Activated CD8-positive, alpha-beta T cell treated with anti-CD3 and anti-CD28 coated beads for 36 hours (primary cell): ENCODE measurements at regions not wholly inside any gene's neighbourhood (a gene's known extent, or its start where the extent isn't known, plus 50 kb on each side); places are given as distances from the start of the nearest gene placed in this dataset.

ENCODE experiments used
- ATAC-seq: fragments of 200-7000 bp; cut with Tn5 transposase; one replicate; pipeline ENCODE4 v1.10.0; 2021; ENCODE audit warnings: mild to moderate bottlenecking, moderate library complexity
- CTCF ChIA-PET: fragments of 350-600 bp; sonication (Branson Sonifier 250); formaldehyde crosslinking; loops from one replicate; lab custom pipeline; 2021; ENCODE audit warnings: antibody characterized with exemption; lab: Charles Lee
- POLR2A ChIA-PET: fragments of 350-600 bp; sonication (Branson Sonifier 250); formaldehyde crosslinking; loops from one replicate; lab custom pipeline; 2021; ENCODE audit warnings: antibody characterized with exemption; lab: Charles Lee
- DNase-seq: peaks from one replicate; pipeline ENCODE4 v3.0.0-alpha.2; 2020
- H3K27ac Mint-ChIP-seq: one replicate; pipeline ENCODE4 v1.8.0; 2021; ENCODE audit warnings: mild to moderate bottlenecking, mixed read lengths
- H3K27me3 Mint-ChIP-seq: one replicate; pipeline ENCODE4 v1.8.0; 2021; ENCODE audit warnings: mixed read lengths
- H3K36me3 Mint-ChIP-seq: one replicate; pipeline ENCODE4 v1.8.0; 2021; ENCODE audit warnings: low read depth, mixed read lengths
- H3K4me1 Mint-ChIP-seq: one replicate; pipeline ENCODE4 v1.8.0; 2021; ENCODE audit warnings: low read depth, mixed read lengths
- H3K4me3 Mint-ChIP-seq: one replicate; pipeline ENCODE4 v1.8.0; 2021; ENCODE audit warnings: mild to moderate bottlenecking, moderate library complexity, mixed read lengths
- H3K9me3 Mint-ChIP-seq: one replicate; pipeline ENCODE4 v1.8.0; 2021; ENCODE audit warnings: mixed read lengths
- intact Hi-C: fragments of 100-400 bp; cut with micrococcal nuclease; formaldehyde crosslinking; loops from one replicate; pipeline ENCODE4 v1.10.0; 2022
- TF ChIP-seq, protein P1 (sequence below): fragments of 200-600 bp; IDR thresholded peaks from one replicate; pipeline ENCODE4 v1.8.0; 2022; ENCODE audit warnings: antibody characterized with exemption, mild to moderate bottlenecking

DNA sequence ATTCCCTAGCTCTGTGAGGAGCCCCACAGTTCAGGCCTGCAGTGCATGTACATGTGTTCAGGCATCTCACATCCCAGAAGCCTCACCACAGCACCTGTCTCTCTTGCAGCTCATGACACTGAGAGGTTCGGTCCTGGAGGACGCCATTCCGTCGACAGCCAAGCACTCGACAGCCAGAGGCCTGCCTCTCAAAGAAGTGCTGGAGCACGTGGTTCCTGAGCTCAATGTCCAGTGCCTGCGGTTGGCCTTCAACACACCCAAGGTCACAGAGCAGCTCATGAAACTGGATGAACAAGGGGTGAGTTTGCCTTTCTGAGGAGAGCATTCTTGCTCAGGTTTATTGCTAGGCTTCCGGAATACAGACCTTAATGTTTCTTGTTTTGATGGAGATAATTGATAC, 308.3 kb upstream of the RGS6 start:
- TF ChIP-seq, protein P1, sequence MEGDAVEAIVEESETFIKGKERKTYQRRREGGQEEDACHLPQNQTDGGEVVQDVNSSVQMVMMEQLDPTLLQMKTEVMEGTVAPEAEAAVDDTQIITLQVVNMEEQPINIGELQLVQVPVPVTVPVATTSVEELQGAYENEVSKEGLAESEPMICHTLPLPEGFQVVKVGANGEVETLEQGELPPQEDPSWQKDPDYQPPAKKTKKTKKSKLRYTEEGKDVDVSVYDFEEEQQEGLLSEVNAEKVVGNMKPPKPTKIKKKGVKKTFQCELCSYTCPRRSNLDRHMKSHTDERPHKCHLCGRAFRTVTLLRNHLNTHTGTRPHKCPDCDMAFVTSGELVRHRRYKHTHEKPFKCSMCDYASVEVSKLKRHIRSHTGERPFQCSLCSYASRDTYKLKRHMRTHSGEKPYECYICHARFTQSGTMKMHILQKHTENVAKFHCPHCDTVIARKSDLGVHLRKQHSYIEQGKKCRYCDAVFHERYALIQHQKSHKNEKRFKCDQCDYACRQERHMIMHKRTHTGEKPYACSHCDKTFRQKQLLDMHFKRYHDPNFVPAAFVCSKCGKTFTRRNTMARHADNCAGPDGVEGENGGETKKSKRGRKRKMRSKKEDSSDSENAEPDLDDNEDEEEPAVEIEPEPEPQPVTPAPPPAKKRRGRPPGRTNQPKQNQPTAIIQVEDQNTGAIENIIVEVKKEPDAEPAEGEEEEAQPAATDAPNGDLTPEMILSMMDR = no peak
- Mint-ChIP-seq H3K4me3 (no peak overlapping the region), H3K27me3 (no peaks in the 10 kb centered on the region), H3K36me3 (peaks cover 20% of the 10 kb centered on the region), H3K4me1 (no peaks in the 10 kb centered on the region), H3K27ac (no peak overlapping the region), H3K9me3 (no peaks in the 10 kb centered on the region)
- no peak for DNase-seq
- ATAC-seq = no peak
- intact Hi-C loops = no loop called here
- CTCF ChIA-PET = interaction anchor here (0.9 kb wide), 1 partner anchor 15 kb away, joined by 3 read pairs; no protein-coding TSS in a partner anchor
- POLR2A ChIA-PET = no interaction called here

DNA sequence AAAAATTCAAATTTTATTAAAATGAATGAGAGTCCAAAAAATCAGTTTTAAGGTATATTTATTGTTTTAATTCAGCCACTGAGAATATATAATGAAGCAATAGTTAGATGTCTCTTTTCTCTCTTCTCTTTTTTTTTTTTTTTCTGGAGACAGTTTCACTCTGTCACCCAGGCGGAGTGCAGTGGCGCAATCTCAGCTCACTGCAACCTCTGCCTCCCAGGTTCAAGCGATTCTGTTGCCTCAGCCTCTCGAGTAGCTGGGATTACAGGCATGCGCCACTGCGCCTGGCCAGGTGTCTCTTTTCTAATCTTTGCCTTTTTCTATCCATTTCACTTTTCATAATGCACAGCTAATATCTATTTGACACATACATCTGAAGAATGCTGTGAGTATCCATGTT, 307.1 kb upstream of the RGS6 start:
- Mint-ChIP-seq H3K4me3 (no peak overlapping the region), H3K36me3 (peaks cover 21% of the 10 kb centered on the region), H3K27ac (no peak overlapping the region), H3K4me1 (no peaks in the 10 kb centered on the region), H3K27me3 (no peaks in the 10 kb centered on the region), H3K9me3 (no peaks in the 10 kb centered on the region)
- ChIA-PET CTCF (no interaction called here), POLR2A (interaction anchor here (0.6 kb wide), 1 partner anchor 66 kb away, joined by 4 read pairs; no protein-coding TSS in a partner anchor)
- DNase-seq = no peak
- intact Hi-C loops = no loop called here
- ATAC-seq = no peak
- TF ChIP-seq, protein P1 = no peak

DNA sequence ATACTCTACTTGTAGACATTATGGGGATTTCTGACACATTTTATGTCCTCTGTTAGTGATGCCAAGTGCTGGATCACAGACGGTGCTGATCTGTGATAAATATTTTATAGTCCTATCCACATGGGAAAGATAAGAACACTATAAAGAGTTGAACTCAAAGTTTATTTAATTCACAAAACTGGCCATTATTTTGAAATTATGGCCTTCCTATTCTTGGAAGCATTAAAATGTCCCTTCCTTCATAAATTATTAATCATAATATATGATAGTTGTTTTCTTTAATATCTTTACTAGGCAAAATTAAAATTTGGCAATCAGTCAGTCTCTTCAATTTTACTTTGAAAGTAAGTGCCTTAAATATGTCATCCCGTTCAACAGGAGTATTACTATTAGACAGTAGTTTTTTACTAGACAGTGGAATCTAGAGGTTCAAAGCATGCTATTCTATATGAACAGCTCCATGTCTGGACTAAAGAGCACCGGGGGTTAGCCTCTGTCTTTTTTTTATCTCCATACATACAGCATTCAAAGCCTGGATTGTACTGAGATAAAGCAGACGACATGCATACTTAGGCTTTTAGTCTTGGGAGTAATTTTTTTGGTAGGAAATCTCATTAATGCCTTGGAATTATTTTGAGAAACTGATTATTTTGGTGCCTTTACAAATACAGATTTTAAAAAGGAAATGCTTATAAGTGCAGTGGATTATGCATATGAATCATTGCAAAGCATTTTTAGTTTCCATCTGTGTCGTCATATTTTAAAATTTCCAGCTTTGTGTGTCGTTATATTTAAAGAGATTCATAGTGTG, 306.1 kb upstream of the RGS6 start:
- H3K27ac Mint-ChIP-seq = no peak overlapping the region
- no peak for ATAC-seq
- POLR2A ChIA-PET = no interaction called here
- peaks cover 4% of the 10 kb centered on the region for H3K9me3 Mint-ChIP-seq
- no peaks in the 10 kb centered on the region for H3K27me3 Mint-ChIP-seq
- TF ChIP-seq, protein P1 = no peak
- CTCF ChIA-PET = no interaction called here
- intact Hi-C loops = no loop called here
- H3K36me3 Mint-ChIP-seq = peaks cover 21% of the 10 kb centered on the region
- no peak overlapping the region for H3K4me3 Mint-ChIP-seq
- H3K4me1 Mint-ChIP-seq = no peaks in the 10 kb centered on the region
- DNase-seq = no peak

DNA sequence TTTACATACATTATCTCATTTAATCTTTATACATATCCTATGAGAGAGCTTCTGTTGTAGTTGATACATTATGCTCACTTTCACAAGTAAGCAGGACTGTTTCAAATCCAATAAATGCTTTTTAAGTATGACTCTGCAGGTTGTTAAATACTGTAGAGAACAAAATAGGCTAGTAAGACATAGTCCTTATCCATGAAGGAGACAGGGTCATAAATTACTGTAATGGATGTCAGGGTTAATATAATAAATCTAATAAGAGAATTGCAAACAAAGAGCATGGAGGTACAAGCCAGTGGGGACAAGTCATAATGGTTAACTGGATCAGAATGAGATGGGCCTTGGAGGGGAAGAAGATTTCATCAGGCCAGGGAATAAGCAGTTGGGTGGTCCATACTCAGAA, 303.8 kb upstream of the RGS6 start:
- no peak overlapping the region for H3K27ac Mint-ChIP-seq
- ATAC-seq = no peak

DNA sequence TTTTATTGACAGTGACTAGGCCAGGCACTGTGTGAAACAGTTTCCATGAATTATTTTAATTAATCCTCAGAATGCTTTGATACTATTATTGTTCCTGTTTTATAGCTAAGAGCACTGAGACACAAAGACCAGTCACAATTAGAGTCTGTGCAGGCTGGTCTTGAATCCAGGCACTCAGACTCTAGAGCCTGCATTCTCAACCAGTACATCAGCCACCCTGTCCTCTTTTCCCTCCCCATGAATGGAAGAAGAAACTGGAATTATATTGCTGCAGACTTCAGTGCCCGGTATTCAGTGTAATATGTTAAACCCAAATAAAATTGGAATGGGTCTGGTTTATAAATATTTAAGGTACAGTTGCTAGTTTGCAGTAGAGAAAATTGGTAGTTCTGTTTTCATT, 303.0 kb upstream of the RGS6 start:
- ChIA-PET POLR2A (no interaction called here), CTCF (no interaction called here)
- no peaks in the 10 kb centered on the region for H3K4me1 Mint-ChIP-seq
- peaks cover 43% of the 10 kb centered on the region for H3K36me3 Mint-ChIP-seq
- no peaks in the 10 kb centered on the region for H3K27me3 Mint-ChIP-seq
- DNase-seq (no peak), ATAC-seq (no peak)
- no peak overlapping the region for H3K27ac Mint-ChIP-seq
- H3K4me3 Mint-ChIP-seq = no peak overlapping the region
- intact Hi-C loops = no loop called here
- H3K9me3 Mint-ChIP-seq = peaks cover 4% of the 10 kb centered on the region
- TF ChIP-seq, protein P1 = no peak

More for the DNA sequence above, 303.8 kb upstream of the RGS6 start:
- intact Hi-C loops = no loop called here
- POLR2A ChIA-PET = no interaction called here
- peaks cover 41% of the 10 kb centered on the region for H3K36me3 Mint-ChIP-seq
- no peaks in the 10 kb centered on the region for H3K4me1 Mint-ChIP-seq
- no peak for DNase-seq
- no peaks in the 10 kb centered on the region for H3K27me3 Mint-ChIP-seq
- peaks cover 4% of the 10 kb centered on the region for H3K9me3 Mint-ChIP-seq
- TF ChIP-seq, protein P1 = no peak
- no peak overlapping the region for H3K4me3 Mint-ChIP-seq
- CTCF ChIA-PET = no interaction called here
